ENCODE measurements at regions not wholly inside any gene's neighbourhood (a gene's known extent, or its start where the extent isn't known, plus 50 kb on each side); places are given as distances from the start of the nearest gene placed in this dataset.
"Not testable (repeated sequence)": the region's sequence is repeated elsewhere in the genome, so short reads cannot be mapped to it uniquely, and the experiment has no call there.

GRCh38 chr12:96107236-96107635, 71.8 kb upstream of the LTA4H start:
- Histone ChIP-seq H3K27me3 (replicated peaks; ENCODE audit: control insufficient read depth, insufficient read depth, low read length) (peaks cover 11% of the 10 kb centered on the region), H3K9me3 (ENCODE audit: control insufficient read depth, low read length) (no peaks in the 10 kb centered on the region), H3K4me3 (ENCODE audit: low read length) (no peak overlapping the region), H3K9ac (ENCODE audit: low read length) (no peak overlapping the region), H3K4me1 (ENCODE audit: control insufficient read depth, insufficient read depth, low read length) (no peaks in the 10 kb centered on the region), H3K36me3 (ENCODE audit: control insufficient read depth, insufficient read depth, low read length, severe bottlenecking) (no peaks in the 10 kb centered on the region)
- no peak for DNase-seq (ENCODE audit: low read depth)

- no peak overlapping the region for H3K4me3 ChIP-seq (ENCODE audit: low read length)
- H3K9me3 ChIP-seq (ENCODE audit: control insufficient read depth, low read length): no peaks in the 10 kb centered on the region
- no peak for DNase-seq (ENCODE audit: low read depth)
- no peaks in the 10 kb centered on the region for H3K36me3 ChIP-seq (ENCODE audit: control insufficient read depth, insufficient read depth, low read length, severe bottlenecking)
- H3K4me1 ChIP-seq (ENCODE audit: control insufficient read depth, insufficient read depth, low read length): no peaks in the 10 kb centered on the region
- H3K27me3 ChIP-seq (replicated peaks; ENCODE audit: control insufficient read depth, insufficient read depth, low read length): peaks cover 16% of the 10 kb centered on the region
- H3K9ac ChIP-seq (ENCODE audit: low read length): no peak overlapping the region
Observed at GRCh38 chr12:96108321-96108720, 72.9 kb upstream of the LTA4H start.

- H3K36me3 ChIP-seq (ENCODE audit: control insufficient read depth, insufficient read depth, low read length, severe bottlenecking); DNase-seq (ENCODE audit: low read depth); H3K4me3 ChIP-seq (ENCODE audit: low read length); H3K9me3 ChIP-seq (ENCODE audit: control insufficient read depth, low read length); H3K9ac ChIP-seq (ENCODE audit: low read length); H3K4me1 ChIP-seq (ENCODE audit: control insufficient read depth, insufficient read depth, low read length): not testable (repeated sequence)
- H3K27me3 ChIP-seq (replicated peaks; ENCODE audit: control insufficient read depth, insufficient read depth, low read length): peaks cover 16% of the 10 kb centered on the region
Observed at GRCh38 chr12:96108941-96109340, 73.6 kb upstream of the LTA4H start.

GRCh38 chr12:96112733-96113132, 77.3 kb upstream of the LTA4H start:
- no peaks in the 10 kb centered on the region for H3K9me3 ChIP-seq (ENCODE audit: control insufficient read depth, low read length)
- no peaks in the 10 kb centered on the region for H3K4me1 ChIP-seq (ENCODE audit: control insufficient read depth, insufficient read depth, low read length)
- no peak overlapping the region for H3K9ac ChIP-seq (ENCODE audit: low read length)
- no peaks in the 10 kb centered on the region for H3K36me3 ChIP-seq (ENCODE audit: control insufficient read depth, insufficient read depth, low read length, severe bottlenecking)
- no peak for DNase-seq (ENCODE audit: low read depth)
- H3K4me3 ChIP-seq (ENCODE audit: low read length): no peak overlapping the region
- H3K27me3 ChIP-seq (replicated peaks; ENCODE audit: control insufficient read depth, insufficient read depth, low read length): peaks cover 16% of the 10 kb centered on the region

GRCh38 chr12:96117460-96117859, 76.7 kb upstream of the ELK3 start:
- Histone ChIP-seq H3K4me1 (ENCODE audit: control insufficient read depth, insufficient read depth, low read length) (peaks cover 8% of the 10 kb centered on the region), H3K4me3 (ENCODE audit: low read length) (no peak overlapping the region), H3K36me3 (ENCODE audit: control insufficient read depth, insufficient read depth, low read length, severe bottlenecking) (no peaks in the 10 kb centered on the region), H3K9me3 (ENCODE audit: control insufficient read depth, low read length) (no peaks in the 10 kb centered on the region), H3K9ac (ENCODE audit: low read length) (no peak overlapping the region), H3K27me3 (replicated peaks; ENCODE audit: control insufficient read depth, insufficient read depth, low read length) (peaks cover 3% of the 10 kb centered on the region)
- DNase-seq (ENCODE audit: low read depth): no peak

- peaks cover 8% of the 10 kb centered on the region for H3K4me1 ChIP-seq (ENCODE audit: control insufficient read depth, insufficient read depth, low read length)
- no peaks in the 10 kb centered on the region for H3K27me3 ChIP-seq (replicated peaks; ENCODE audit: control insufficient read depth, insufficient read depth, low read length)
- no peak overlapping the region for H3K4me3 ChIP-seq (ENCODE audit: low read length)
- DNase-seq (ENCODE audit: low read depth): no peak
- H3K9me3 ChIP-seq (ENCODE audit: control insufficient read depth, low read length): no peaks in the 10 kb centered on the region
- no peak overlapping the region for H3K9ac ChIP-seq (ENCODE audit: low read length)
- H3K36me3 ChIP-seq (ENCODE audit: control insufficient read depth, insufficient read depth, low read length, severe bottlenecking): no peaks in the 10 kb centered on the region
Observed at GRCh38 chr12:96120359-96121100, 73.6 kb upstream of the ELK3 start.

- H3K27me3 ChIP-seq (replicated peaks; ENCODE audit: control insufficient read depth, insufficient read depth, low read length): no peaks in the 10 kb centered on the region
- DNase-seq (ENCODE audit: low read depth): no peak
Observed at GRCh38 chr12:96121271-96121711, 72.9 kb upstream of the ELK3 start.

GRCh38 chr12:96128292-96128691, 65.9 kb upstream of the ELK3 start:
- H3K4me1 ChIP-seq (ENCODE audit: control insufficient read depth, insufficient read depth, low read length); H3K9me3 ChIP-seq (ENCODE audit: control insufficient read depth, low read length); H3K36me3 ChIP-seq (ENCODE audit: control insufficient read depth, insufficient read depth, low read length, severe bottlenecking); H3K9ac ChIP-seq (ENCODE audit: low read length); H3K4me3 ChIP-seq (ENCODE audit: low read length); DNase-seq (ENCODE audit: low read depth): not testable (repeated sequence)
- H3K27me3 ChIP-seq (replicated peaks; ENCODE audit: control insufficient read depth, insufficient read depth, low read length): peaks cover 27% of the 10 kb centered on the region

More at GRCh38 chr12:96121271-96121711, 72.9 kb upstream of the ELK3 start:
- Histone ChIP-seq H3K9ac (ENCODE audit: low read length) (no peak overlapping the region), H3K4me3 (ENCODE audit: low read length) (no peak overlapping the region), H3K9me3 (ENCODE audit: control insufficient read depth, low read length) (no peaks in the 10 kb centered on the region), H3K36me3 (ENCODE audit: control insufficient read depth, insufficient read depth, low read length, severe bottlenecking) (no peaks in the 10 kb centered on the region), H3K4me1 (ENCODE audit: control insufficient read depth, insufficient read depth, low read length) (peaks cover 8% of the 10 kb centered on the region)

GRCh38 chr12:96130396-96131059, 63.6 kb upstream of the ELK3 start:
- Histone ChIP-seq H3K9ac (ENCODE audit: low read length) (no peak overlapping the region), H3K4me1 (ENCODE audit: control insufficient read depth, insufficient read depth, low read length) (no peaks in the 10 kb centered on the region), H3K36me3 (ENCODE audit: control insufficient read depth, insufficient read depth, low read length, severe bottlenecking) (no peaks in the 10 kb centered on the region), H3K4me3 (ENCODE audit: low read length) (no peak overlapping the region), H3K27me3 (replicated peaks; ENCODE audit: control insufficient read depth, insufficient read depth, low read length) (peaks cover 27% of the 10 kb centered on the region), H3K9me3 (ENCODE audit: control insufficient read depth, low read length) (no peaks in the 10 kb centered on the region)
- no peak for DNase-seq (ENCODE audit: low read depth)

- Histone ChIP-seq H3K4me3 (ENCODE audit: low read length) (no peak overlapping the region), H3K9me3 (ENCODE audit: control insufficient read depth, low read length) (no peaks in the 10 kb centered on the region)
Observed at GRCh38 chr12:96131230-96131788, 62.9 kb upstream of the ELK3 start.

GRCh38 chr12:96132819-96133218, 61.4 kb upstream of the ELK3 start:
- H3K36me3 ChIP-seq (ENCODE audit: control insufficient read depth, insufficient read depth, low read length, severe bottlenecking): no peaks in the 10 kb centered on the region
- peaks cover 7% of the 10 kb centered on the region for H3K4me1 ChIP-seq (ENCODE audit: control insufficient read depth, insufficient read depth, low read length)
- no peak overlapping the region for H3K9ac ChIP-seq (ENCODE audit: low read length)
- DNase-seq (ENCODE audit: low read depth): no peak
- no peaks in the 10 kb centered on the region for H3K9me3 ChIP-seq (ENCODE audit: control insufficient read depth, low read length)
- peaks cover 27% of the 10 kb centered on the region for H3K27me3 ChIP-seq (replicated peaks; ENCODE audit: control insufficient read depth, insufficient read depth, low read length)
- no peak overlapping the region for H3K4me3 ChIP-seq (ENCODE audit: low read length)

More at GRCh38 chr12:96131230-96131788, 62.9 kb upstream of the ELK3 start:
- Histone ChIP-seq H3K9ac (ENCODE audit: low read length) (no peak overlapping the region), H3K36me3 (ENCODE audit: control insufficient read depth, insufficient read depth, low read length, severe bottlenecking) (no peaks in the 10 kb centered on the region), H3K4me1 (ENCODE audit: control insufficient read depth, insufficient read depth, low read length) (peaks cover 4% of the 10 kb centered on the region), H3K27me3 (replicated peaks; ENCODE audit: control insufficient read depth, insufficient read depth, low read length) (peaks cover 27% of the 10 kb centered on the region)
- DNase-seq (ENCODE audit: low read depth): no peak

All from adipocyte (in vitro differentiated cells).